ENCODE measurements at regions not wholly inside any gene's neighbourhood (a gene's known extent, or its start where the extent isn't known, plus 50 kb on each side); places are given as distances from the start of the nearest gene placed in this dataset.

GRCh38 chr6:164275773-164276172, 861.3 kb downstream of the QKI start:
- 8% methylated on average over 1 of the region's 1 CpG for WGBS (ENCODE audit: insufficient coverage, low coverage, missing lambda C conversion rate)
- ChIA-PET POLR2A (interaction anchor here (0.9 kb wide), 1 partner anchor 15 kb away, joined by 3 read pairs; no protein-coding TSS in a partner anchor), CTCF (ENCODE audit: low intra/inter-chr PET ratio) (no interaction called here)
- peaks cover 4% of the 10 kb centered on the region for H3K9me3 ChIP-seq (replicated peaks; ENCODE audit: control insufficient read depth, insufficient read depth, low read depth, low read length)
- in situ Hi-C loops (cut with MboI) (no loop called here), intact Hi-C loops (cut with micrococcal nuclease) (no loop called here)
- no peaks in the 10 kb centered on the region for H3K36me3 ChIP-seq (ENCODE audit: control insufficient read depth, insufficient read depth, low read length)
- no peak overlapping the region for H3K9ac ChIP-seq (ENCODE audit: insufficient read depth in 1 of 2, low read depth in 2 of 2, low read length in 2 of 2)
- no peaks in the 10 kb centered on the region for H3K9me1 ChIP-seq (ENCODE audit: control insufficient read depth, insufficient read depth, low read length)
- BruUV-seq (replicated peaks): no TSS peak
- H4K20me1 ChIP-seq (replicated peaks; ENCODE audit: control insufficient read depth, insufficient read depth, low read length): no peaks in the 10 kb centered on the region
- H3K79me2 ChIP-seq (ENCODE audit: control insufficient read depth, insufficient read depth, low read length): no peaks in the 10 kb centered on the region
- no peaks in the 10 kb centered on the region for H3K4me1 ChIP-seq (replicated peaks in 1 of 2; ENCODE audit: control insufficient read depth in 2 of 2, insufficient read depth in 2 of 2, low read length in 2 of 2)
- no peak overlapping the region for H3K27ac ChIP-seq (ENCODE audit: extremely low read depth, low read depth, low read length)
- ATAC-seq (no peak), FAIRE-seq (no peak), DNase-seq (ENCODE audit: extremely low read depth in 1 of 4, low spot score in 3 of 4) (no peak)
- no peak overlapping the region for H3K4me2 ChIP-seq (ENCODE audit: insufficient read depth, low read length)
- H3K27me3 ChIP-seq (ENCODE audit: control insufficient read depth in 2 of 2, insufficient read depth in 2 of 2, low read length in 2 of 2): no peaks in the 10 kb centered on the region
- no peak for TF ChIP-seq ZFP1 (CRISPR knock-in tag; IDR thresholded peaks at IDR 0.05)
- peak; percentile 48 for TF ChIP-seq MAFK (IDR thresholded peaks at IDR 0.05; ENCODE audit: low read length)
- TF ChIP-seq ZNF316 (IDR thresholded peaks at IDR 0.05): peak; percentile 61
- TF ChIP-seq MAFG (tag; conservative IDR thresholded peaks at IDR 0.05): peak; percentile 54; the same call in 1 of the 2 replicates
- TF ChIP-seq NBN (IDR thresholded peaks at IDR 0.05; ENCODE audit: low read depth): no peak
- no peak for TF ChIP-seq GTF2F1 (IDR thresholded peaks at IDR 0.05; ENCODE audit: low read depth, low read length)
- peak; percentile 48; the same call in 1 of the 2 replicates for TF ChIP-seq C11orf30 (IDR thresholded peaks at IDR 0.05; ENCODE audit: low read depth)
- TF ChIP-seq TAF7 (tag; IDR thresholded peaks at IDR 0.05): no peak
- TF ChIP-seq LARP7 (IDR thresholded peaks at IDR 0.05): no peak
- TF ChIP-seq GABPB1 (CRISPR knock-in tag; IDR thresholded peaks at IDR 0.05): no peak
- peak; percentile 44; the same call in 1 of the 2 replicates for TF ChIP-seq MAFF (IDR thresholded peaks at IDR 0.05; ENCODE audit: low read length)
- H2AFZ ChIP-seq (ENCODE audit: low read depth, low read length): no peak overlapping the region
- no peak overlapping the region for H3K4me3 ChIP-seq

Measured in K562 (cell line).